HL-60 (cell line): ENCODE measurements at regions not wholly inside any gene's neighbourhood (a gene's known extent, or its start where the extent isn't known, plus 50 kb on each side); places are given as distances from the start of the nearest gene placed in this dataset.

Experiments used
- POLR2AphosphoS5 ChIP-seq: IDR thresholded peaks from 2 replicates; pipeline ENCODE4 v1.6.1; 2012; ENCODE audit warnings: low read depth
- TF ChIP-seq, protein P1 (sequence below): IDR thresholded peaks from one replicate; pipeline ENCODE4 v1.5.1; 2011; ENCODE audit warnings: low read length, control low read depth, inconsistent platforms; ENCODE audit not compliant: insufficient read depth
- TF ChIP-seq, protein P2 (sequence below): IDR thresholded peaks from 2 replicates; pipeline ENCODE4 v1.6.1; 2012; ENCODE audit warnings: low read depth; ENCODE audit not compliant: insufficient replicate concordance

DNA sequence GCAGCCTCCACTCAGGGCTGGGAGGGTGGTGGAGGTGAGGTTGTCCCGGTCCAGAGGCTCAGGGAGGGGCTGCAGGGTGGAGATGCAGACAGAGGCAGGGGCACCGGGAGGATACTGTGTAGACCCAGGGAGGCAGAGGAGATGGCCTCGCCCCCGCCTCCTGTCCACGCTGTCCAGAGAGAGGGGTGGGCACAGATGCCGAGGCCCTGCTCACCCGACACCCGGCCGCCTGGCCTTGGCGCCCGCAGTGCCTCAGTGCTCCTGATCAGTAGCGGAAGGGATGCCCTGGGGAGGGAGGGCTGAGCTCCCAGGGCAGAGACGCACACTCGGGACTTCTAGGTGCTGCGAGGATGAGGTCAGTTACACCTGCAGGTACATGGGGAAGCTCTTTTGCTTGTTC lies 102.7 kb upstream of the TTC34 start:
- TF ChIP-seq, protein P1, sequence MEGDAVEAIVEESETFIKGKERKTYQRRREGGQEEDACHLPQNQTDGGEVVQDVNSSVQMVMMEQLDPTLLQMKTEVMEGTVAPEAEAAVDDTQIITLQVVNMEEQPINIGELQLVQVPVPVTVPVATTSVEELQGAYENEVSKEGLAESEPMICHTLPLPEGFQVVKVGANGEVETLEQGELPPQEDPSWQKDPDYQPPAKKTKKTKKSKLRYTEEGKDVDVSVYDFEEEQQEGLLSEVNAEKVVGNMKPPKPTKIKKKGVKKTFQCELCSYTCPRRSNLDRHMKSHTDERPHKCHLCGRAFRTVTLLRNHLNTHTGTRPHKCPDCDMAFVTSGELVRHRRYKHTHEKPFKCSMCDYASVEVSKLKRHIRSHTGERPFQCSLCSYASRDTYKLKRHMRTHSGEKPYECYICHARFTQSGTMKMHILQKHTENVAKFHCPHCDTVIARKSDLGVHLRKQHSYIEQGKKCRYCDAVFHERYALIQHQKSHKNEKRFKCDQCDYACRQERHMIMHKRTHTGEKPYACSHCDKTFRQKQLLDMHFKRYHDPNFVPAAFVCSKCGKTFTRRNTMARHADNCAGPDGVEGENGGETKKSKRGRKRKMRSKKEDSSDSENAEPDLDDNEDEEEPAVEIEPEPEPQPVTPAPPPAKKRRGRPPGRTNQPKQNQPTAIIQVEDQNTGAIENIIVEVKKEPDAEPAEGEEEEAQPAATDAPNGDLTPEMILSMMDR: no peak
- no peak for TF ChIP-seq POLR2AphosphoS5
- TF ChIP-seq, protein P2, sequence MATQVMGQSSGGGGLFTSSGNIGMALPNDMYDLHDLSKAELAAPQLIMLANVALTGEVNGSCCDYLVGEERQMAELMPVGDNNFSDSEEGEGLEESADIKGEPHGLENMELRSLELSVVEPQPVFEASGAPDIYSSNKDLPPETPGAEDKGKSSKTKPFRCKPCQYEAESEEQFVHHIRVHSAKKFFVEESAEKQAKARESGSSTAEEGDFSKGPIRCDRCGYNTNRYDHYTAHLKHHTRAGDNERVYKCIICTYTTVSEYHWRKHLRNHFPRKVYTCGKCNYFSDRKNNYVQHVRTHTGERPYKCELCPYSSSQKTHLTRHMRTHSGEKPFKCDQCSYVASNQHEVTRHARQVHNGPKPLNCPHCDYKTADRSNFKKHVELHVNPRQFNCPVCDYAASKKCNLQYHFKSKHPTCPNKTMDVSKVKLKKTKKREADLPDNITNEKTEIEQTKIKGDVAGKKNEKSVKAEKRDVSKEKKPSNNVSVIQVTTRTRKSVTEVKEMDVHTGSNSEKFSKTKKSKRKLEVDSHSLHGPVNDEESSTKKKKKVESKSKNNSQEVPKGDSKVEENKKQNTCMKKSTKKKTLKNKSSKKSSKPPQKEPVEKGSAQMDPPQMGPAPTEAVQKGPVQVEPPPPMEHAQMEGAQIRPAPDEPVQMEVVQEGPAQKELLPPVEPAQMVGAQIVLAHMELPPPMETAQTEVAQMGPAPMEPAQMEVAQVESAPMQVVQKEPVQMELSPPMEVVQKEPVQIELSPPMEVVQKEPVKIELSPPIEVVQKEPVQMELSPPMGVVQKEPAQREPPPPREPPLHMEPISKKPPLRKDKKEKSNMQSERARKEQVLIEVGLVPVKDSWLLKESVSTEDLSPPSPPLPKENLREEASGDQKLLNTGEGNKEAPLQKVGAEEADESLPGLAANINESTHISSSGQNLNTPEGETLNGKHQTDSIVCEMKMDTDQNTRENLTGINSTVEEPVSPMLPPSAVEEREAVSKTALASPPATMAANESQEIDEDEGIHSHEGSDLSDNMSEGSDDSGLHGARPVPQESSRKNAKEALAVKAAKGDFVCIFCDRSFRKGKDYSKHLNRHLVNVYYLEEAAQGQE: no peak
